GM21717 (cell line): ENCODE measurements at regions not wholly inside any gene's neighbourhood (a gene's known extent, or its start where the extent isn't known, plus 50 kb on each side); places are given as distances from the start of the nearest gene placed in this dataset.

ENCODE experiments used
- ATAC-seq: cut with Tn5 transposase; IDR thresholded peaks from one replicate; pipeline ENCODE4 v1.9.1; 2021; ENCODE audit warnings: mild to moderate bottlenecking, moderate library complexity; ENCODE audit not compliant: unreplicated experiment

DNA sequence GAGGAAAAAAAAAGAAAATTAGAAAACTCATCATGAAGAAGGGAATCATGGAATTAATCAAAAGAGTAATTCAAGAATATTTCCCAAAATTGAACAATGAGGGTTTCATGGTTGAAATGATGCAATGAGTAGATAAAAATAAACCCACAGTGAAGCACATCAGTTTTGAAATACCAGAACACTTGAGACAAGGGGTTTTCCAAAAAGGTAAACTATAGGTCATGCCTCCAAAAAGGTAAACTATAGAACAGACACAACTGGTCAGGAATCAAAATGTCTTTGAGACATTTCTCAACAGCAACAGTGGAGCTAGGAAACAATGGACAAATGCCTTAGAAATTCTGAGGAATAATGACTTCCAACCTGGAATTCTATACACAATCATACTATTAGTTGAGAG lies 60.2 kb upstream of the PCSK5 start:
- no peak for ATAC-seq

GRCh38 chr9:75833778-75834177 lies 56.7 kb upstream of the PCSK5 start:
- ATAC-seq: no peak

- ATAC-seq: no peak
Measured at GRCh38 chr9:75834878-75835277, 55.6 kb upstream of the PCSK5 start.
